Left renal cortex interstitium (tissue), 4 donors: ENCODE measurements at regions not wholly inside any gene's neighbourhood (a gene's known extent, or its start where the extent isn't known, plus 50 kb on each side); places are given as distances from the start of the nearest gene placed in this dataset.

Experiments
- DNase-seq, 4 donors: peaks; one replicate each; pipeline ENCODE4 v3.0.0-alpha.2; 2013; ENCODE audit warnings: low read depth in 4 of 4, low spot score in 2 of 4, missing footprints in 1 of 4

DNA sequence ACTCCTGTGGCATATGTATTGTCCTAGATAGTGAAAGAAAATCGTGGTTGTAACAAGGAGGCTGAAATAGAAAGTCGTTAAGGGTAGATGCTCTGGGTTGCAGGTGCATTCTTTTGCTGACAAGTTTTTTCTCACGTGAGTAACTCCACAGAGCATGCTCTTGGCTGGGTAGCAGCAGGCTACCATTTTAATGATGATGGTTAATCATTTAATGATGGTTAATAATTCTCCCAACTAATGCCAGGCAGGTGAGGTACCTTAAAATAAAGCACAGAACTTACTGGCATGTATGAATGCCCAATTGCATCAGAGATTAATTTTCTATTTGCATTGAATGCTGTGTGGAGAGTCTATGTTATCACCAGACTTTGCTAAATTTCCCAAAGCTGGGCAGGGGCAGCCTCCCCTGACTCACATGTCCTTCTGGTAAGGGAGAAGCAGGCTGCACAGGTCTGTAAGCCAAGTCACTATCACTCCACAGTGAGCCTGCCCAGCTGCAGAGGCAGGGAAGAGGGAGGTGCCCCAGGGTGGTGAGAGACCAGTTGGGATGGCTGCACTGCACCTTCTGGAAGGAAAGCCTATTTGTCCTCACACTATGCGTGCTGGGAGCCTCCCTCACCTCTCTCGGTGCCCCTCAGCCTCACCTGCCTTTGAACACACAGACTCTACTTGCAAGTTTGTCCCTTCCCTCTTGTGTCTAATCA, 287.0 kb upstream of the IGFBP3 start:
- DNase-seq, result peak in 3 of 4 donors; percentile 34 to 65 (median 38)

DNA sequence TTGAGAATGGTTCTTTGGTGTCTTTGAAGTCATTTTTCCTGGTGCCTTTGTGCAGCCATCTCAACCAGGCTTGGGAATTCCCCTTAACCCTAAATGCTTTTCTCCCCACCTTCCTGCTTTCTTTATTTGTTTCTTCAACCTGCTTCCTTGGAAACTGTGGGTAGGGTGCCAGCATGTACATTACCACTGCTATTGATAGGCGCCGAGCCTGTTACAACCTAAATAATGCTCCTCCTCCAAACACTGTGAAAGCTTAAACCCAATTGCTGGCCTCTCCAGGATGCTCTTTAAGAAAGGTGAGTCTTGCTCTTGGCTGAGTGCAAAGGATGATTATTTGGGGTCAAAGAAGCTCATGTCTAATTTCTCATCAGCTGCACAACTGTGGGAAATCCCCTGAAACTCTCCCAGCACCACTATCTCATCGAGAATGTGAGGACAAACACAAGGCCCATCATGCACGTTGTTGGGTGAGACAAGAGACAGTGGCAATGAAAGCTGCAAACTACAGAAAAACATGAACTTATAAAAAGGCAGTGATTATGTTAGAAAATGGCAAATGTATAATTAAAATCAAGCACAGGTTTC, 285.5 kb upstream of the IGFBP3 start:
- DNase-seq, result no peak

DNA sequence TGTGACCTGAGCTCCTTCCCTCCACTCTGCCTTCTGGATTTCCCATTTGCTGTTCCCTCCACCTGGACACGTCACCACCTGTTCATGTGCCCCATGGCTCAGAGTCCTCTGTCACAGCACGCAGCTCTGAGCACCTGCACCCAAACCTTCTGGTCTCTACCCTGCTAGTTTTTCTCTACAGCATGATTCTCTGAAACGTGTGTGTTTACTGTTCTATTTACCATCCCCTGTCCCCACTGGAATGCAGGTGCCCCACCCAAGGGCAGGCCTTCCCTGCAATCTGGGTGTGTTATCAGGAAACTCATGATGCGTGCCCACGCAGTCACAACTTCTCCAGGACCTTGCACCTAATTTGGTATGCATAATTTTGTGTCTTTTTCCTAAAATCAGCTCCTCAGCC, 284.4 kb upstream of the IGFBP3 start:
- no peak for DNase-seq

DNA sequence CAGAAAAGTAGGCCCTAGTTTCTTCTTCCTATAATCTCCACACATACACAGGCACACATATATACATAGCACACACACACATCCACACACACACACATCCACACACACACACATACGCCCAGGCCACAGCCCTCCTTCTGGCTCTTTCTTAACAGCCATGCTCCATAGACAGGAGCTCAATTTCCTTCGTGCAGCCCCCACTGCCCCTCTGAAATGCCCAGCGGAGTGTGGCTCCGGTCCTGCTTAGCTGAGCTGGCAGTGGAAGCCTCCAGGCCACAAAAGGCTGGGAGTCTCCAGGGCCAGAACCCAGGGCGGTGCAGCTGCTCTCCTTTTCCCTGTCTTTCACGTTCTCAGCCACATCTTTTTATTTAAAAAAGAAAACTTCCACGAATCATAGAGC, 282.9 kb upstream of the IGFBP3 start:
- DNase-seq, result peak in 1 of 4 donors; percentile 36

DNA sequence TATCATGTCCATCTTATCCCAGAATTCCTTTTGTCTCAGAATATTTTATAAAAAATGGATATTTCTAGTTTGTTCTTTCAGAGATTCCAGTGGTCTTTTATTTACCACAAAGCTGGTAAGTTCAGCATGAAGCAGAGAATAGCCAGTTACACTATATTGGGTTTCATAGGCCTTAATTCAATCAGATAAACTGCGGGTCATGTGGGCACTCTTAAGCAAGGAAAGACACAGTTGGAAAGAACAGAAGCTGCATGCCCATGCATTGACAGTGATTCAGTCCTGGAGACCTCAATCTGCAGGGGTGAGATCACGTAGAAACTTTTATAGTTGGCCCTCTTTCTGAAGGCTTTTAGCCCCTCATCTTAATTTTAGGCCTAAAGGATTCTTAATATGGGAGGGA, 281.3 kb upstream of the IGFBP3 start:
- no peak for DNase-seq

DNA sequence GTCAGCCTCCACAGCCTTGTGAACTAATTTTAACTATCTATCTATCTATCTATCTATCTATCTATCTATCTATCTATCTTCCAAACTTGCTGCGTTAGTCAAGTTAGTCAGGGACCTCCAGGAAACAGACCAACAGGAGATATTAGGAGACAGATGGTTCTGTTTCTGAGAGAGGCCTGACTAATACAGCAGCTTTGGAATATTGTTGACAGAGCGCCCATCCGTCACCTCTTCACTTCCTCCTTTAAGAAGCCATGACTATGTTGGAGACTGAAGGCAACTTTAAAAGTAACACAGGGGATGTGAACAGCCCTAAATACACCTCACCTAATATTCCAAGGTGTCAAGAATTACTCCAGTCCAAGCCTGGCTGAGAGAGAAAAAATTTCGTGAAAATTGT, 280.9 kb upstream of the IGFBP3 start:
- DNase-seq, result no peak

DNA sequence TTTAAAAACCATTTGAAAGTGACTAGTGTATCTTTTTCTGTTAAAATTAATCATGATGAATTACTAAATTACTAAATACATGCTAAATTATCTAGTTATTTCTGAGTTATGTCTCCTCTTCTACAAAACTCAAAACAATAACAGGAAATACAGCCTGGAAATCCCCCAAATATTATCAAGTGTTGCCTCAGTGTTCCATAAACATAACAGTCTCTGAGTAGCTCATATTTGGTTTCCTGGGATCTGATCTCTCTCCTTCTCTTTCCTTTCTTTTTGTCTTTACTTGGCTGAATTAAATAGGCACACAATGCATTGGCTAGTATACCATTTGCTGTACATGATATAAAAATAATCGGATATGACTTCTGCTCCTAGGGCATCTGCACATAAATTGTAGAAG, 277.6 kb upstream of the IGFBP3 start:
- DNase-seq, result no peak

DNA sequence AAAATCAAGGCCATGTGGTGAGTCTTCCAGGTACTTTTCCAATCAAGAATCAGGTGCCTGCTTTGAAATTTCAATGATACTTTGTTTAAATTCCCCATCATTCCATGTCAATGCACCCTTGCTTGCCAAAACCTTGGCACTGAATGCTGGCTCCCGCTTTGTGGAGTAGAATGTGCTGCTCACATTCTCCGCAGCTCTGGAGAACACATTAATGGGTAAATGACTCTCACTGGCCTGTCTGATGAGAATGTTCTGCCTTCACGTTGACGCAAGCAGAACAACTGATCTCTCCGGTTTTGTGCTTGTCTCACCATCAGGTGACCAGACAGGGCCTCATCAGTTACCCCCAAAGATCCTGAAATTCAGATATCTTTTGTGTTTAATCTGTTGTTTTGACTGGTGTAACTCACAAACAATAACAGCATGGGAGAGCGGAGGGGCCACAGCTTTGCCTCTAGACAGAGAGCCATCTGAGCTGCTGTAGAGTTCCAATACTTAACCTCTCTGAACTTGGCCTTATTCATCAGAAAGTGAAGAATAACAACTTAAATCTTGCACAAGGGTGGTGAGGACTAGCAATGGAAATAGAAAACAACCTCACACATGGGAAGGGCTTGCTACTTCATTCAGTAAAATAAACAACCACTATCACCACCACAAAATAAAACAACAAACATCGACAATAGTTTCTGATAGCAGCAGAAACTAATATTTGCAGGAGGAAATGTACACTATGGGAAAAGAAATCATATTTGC, 276.9 kb upstream of the IGFBP3 start:
- no peak for DNase-seq

DNA sequence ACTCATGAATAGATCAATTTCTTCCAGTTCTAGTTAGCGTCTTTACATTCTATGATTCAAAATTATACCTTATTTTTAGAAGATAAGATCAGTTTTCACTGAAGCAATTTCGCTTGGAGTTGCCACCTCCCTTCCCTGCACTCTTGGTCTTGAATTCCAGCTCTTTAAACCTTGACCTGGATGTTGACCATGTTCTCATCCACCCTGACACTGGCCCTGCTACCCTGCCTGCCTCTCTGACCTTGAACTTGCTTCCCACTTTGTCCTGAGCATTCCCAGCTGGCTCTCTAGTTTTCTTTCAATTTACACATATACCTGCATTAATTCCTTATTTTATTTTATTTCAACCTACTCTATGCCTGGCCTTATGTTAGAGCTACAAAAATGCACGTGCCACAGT, 274.9 kb upstream of the IGFBP3 start:
- DNase-seq, result no peak

DNA sequence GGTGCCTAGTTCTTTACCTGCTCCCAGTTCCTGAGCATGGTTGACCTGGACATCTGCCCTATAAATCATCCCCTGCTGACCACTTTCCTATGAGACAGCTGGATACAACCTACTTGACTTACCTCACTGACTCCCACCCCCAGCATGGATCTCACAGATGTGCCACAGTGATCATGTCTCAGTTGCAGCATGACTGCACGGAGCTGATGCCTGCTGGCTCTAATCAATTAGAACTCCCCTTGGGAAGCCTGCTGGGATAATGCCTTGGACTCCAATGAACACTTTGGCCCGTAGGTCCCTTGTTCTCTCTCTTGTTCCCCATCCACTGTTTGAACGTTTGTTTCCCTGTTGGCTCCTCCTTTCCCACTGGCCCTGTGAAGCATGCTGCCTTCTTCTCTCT, 271.2 kb upstream of the IGFBP3 start:
- no peak for DNase-seq

DNA sequence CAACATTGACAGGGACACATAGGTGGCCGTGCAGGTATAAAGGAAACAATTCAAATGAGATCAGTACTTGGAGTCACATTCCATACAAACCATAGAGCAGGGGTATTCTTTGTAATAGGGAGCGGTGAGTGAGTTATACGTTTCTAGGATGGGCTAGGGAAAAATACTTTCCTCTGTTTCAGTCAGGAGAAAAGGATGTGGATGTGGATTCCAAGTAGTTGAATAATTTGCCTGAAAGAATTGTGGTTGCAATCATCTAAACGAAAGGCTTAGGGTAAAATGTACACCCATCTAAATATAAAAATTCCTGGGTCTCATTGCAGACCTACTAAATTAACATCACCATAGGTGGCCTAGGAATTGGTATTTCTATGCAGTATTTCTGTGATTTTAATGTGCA, 270.7 kb upstream of the IGFBP3 start:
- no peak for DNase-seq

DNA sequence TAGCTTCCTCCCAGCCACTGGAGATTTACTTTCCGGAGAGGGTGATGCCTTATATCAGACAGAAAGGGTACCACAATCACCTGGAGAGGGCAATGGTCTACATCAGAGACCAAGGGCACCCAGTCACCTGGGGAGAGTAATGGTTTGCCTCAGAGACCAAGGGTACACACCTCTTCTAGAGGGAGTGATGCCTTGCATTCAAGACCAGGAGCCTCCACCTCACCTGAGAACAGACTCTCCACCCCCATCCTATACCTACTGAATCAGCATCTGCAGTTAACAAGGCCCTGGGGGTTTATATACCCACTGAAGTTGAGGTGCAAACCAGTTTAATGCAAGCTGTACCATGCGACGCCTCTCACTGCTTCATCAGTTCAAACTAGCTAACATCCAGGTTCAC, 270.2 kb upstream of the IGFBP3 start:
- DNase-seq, result no peak

DNA sequence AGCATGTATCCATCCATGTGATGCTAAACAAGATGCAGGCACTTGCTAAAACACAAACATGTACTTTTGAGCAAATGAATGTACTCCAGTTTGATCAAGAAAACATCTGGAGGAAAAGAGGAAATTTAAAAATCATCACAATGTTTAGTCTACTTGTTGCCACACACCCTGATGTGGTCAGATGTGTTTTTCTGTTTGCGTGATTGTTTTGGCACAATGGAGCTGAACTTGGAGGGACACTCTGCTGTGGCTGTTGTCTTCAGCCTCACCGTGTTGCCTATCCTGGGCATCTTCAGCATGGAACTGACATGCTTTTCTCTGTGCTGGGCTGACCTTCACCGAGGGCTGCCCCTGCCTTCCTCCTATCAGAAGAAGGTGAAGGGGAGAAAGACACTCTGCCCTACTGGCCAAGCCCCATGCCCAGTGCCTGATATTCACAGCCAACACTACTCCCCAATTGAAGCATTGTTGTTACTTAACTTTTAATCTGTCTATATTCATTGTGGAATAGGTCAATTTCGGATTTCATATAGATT, 268.3 kb upstream of the IGFBP3 start:
- DNase-seq, result no peak

DNA sequence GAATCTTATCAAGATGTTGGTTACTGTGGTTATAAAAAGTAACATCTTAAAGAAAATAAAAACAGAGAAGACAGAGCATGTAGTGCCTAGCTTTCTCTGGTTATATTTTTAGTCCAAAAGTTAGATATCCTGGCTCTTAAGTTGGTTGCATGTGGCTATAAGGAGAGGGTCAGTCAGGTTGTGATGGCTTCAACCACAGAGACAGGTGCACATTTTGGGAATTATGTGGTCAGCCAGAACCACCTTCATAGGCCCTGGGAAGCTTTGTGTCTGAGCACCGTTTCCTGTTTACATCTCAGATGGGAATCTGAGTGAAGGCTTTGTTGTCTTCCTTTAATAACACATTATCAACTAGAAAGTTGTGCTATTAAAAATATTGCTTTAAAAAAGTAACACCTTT, 265.1 kb upstream of the IGFBP3 start:
- DNase-seq, result no peak

DNA sequence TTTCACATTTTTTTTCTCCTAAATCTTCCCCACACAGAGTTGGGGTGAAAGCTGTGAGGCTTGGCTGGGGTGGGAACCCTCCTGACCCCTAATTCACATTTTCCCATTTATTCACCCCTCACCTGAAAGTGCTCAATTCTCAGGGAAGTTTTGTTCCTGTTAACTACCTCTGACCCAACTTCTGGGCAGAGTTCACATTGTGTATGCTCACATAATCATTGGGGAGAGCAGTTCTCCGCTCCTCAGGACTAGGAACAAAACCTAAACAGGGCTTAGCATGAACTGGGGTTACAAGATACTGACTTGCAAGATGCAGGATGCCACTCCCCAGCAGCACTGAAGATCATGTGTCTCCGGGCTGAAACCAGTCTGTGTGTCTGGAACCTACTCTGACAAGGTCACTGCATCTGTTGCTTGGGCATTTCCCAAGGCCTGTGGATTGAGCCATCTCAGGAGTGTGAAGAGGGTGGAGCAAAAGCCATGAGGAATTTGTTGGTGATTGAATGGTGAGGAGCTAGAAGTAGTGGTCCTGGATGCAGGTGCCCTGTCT, 258.1 kb upstream of the IGFBP3 start:
- no peak for DNase-seq

DNA sequence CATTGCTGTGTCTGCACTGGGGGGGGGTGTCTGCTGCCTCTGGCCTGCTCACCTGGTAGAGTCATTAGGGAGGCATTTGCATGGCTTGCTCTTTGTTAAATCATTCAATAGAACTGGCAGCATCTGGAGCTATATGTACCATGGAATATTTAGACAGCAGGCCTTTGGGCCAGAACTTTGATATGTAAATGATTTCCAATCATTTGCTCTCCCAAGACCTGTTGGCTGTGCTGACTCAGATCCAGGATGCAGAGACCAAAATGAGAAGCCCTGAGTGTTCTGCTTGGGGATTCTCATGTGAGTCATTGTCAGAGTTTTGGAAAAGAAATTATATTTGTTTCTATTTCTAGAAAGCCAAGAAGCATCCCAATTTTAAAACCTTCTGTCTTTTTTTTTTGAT, 257.6 kb upstream of the IGFBP3 start:
- no peak for DNase-seq

DNA sequence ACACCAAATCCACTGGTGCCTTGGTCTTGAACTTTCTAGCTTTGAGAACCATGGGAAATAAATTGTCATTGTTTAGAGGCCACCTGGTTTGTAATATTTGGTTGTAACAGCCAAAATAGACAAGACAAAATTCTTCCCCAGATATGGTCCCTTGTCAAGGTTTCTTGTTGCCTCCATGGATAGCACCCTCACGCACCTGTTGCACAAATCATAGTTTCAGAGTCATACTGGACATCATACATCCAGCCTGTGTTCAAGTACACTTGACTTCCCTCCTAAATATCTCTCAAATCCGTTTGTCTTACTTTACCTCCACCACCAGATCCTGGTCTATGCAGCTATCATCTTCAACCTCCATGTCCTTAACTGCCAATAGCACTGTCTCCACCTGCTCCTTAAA, 256.7 kb upstream of the IGFBP3 start:
- no peak for DNase-seq

DNA sequence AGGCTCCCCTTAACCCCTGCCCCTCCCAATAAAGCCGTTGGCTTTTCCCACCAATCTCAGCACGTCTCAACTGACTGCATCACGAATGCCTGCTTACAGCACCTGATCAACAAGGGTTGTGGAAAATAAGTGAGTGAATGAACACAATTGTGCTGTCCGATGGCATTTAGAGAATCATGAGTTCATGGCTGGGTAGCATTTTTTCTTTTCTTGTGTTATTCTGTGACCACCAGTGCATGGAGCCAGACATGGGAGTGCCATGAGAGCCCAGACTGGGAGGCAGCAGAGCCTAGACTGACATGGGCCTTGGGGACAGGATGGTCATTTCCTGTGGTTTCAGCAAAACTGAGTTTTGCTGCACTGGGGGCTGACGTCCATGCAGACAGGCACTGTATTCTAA, 254.1 kb upstream of the IGFBP3 start:
- no peak for DNase-seq

DNA sequence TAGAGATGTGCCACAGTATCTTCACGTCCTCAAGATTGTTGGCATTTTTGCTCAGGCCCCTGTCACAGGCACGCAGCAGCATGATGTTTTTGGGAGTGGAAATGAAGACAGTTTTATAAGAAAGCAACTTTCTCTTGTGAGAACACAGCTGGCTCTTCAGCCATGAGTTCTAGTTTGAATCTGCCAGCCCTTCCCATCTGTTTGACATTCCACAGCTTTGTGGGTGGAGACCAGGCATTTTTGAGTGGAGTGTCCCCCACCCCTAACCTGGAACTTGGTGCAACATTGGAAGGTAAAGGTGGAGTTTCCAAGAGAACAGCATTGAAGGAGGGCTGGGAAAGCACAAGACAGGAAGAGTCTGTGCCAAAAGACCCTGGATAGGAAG, 253.1 kb upstream of the IGFBP3 start:
- no peak for DNase-seq

DNA sequence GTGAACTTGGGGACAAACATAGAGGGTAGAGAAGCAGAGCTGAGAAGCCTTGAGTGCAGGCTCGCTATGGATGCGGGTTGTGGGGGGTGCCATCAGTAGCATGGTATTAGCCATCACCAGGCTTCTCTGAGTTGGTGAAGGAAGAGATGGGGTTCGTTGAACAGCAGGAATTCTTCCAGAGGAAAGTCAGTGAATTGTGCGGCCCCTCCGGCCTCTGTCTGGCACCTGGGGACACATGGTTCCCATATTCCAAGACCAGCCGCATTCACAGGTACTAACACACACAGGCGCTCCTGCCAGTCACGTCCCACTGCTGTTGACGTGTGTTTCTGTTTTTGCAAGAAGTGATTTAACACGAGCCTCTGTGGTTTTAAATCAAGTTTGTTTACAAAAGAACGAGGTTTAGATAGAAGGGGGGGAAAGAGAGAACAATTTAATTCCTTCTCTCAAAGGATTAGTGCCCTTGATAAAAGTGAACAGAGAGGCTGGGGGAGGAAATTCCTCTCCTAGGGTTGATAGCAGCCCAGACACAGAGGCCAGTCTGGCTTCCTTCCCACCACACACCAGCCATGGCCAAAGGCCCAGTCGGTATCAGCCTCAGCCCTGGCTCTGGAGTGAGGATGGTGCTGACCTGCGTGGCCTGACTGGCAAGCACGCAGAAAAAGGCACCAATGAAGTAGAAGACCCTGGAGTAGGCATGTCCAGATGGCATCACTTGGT, 252.6 kb upstream of the IGFBP3 start:
- no peak for DNase-seq

DNA sequence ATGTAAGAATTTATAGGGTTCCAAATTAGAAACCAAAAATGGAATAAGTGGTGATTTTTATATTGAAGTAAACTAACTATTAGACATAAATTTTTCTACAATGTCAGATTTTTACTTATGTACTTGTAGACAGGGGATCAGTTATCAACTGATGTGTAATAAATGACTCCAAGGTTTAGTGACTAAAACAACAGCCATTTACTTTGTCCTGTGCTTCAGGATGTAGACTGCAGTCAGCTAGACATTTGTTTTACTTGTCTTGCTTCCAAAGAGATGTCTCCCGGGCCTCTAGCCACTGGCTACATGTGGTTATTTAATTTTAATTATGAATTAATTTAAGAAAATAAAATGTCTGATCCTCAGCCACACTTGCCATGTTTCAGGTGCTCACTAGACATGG, 249.7 kb upstream of the IGFBP3 start:
- DNase-seq, result no peak
